ENCODE measurements at regions not wholly inside any gene's neighbourhood (a gene's known extent, or its start where the extent isn't known, plus 50 kb on each side); places are given as distances from the start of the nearest gene placed in this dataset.

- DNase-seq, result no peak
Measured at GRCh38 chr1:56069824-56070223, 509.5 kb downstream of the PLPP3 start.

- no peak for DNase-seq
Measured at GRCh38 chr1:56068908-56069307, 510.5 kb downstream of the PLPP3 start.

- no peak for DNase-seq
Measured at GRCh38 chr1:56068210-56068609, 511.2 kb downstream of the PLPP3 start.

- no peak for DNase-seq
Measured at GRCh38 chr1:56065729-56066128, 513.6 kb downstream of the PLPP3 start.

- no peak for DNase-seq
Measured at GRCh38 chr1:56064705-56065104, 514.7 kb downstream of the PLPP3 start.

GRCh38 chr1:56063461-56063860 lies 515.9 kb downstream of the PLPP3 start:
- no peak for DNase-seq

- no peak for DNase-seq
Measured at GRCh38 chr1:56062625-56063024, 516.7 kb downstream of the PLPP3 start.

- no peak for DNase-seq
Measured at GRCh38 chr1:56061824-56062223, 517.5 kb downstream of the PLPP3 start.

- peak; percentile 66 for DNase-seq
Measured at GRCh38 chr1:56060906-56061305, 518.5 kb downstream of the PLPP3 start.

- DNase-seq, result peak; percentile 59
Measured at GRCh38 chr1:56057466-56058405, 521.6 kb downstream of the PLPP3 start.

GRCh38 chr1:56056438-56057287 lies 522.7 kb downstream of the PLPP3 start:
- DNase-seq, result peak; percentile 43

GRCh38 chr1:56054959-56055358 lies 524.4 kb downstream of the PLPP3 start:
- no peak for DNase-seq

- no peak for DNase-seq
Measured at GRCh38 chr1:56052041-56052440, 527.3 kb downstream of the PLPP3 start.

GRCh38 chr1:56050911-56051310 lies 528.5 kb downstream of the PLPP3 start:
- no peak for DNase-seq

GRCh38 chr1:56045477-56045876 lies 533.9 kb downstream of the PLPP3 start:
- no peak for DNase-seq

GRCh38 chr1:56045062-56045461 lies 534.3 kb downstream of the PLPP3 start:
- DNase-seq, result no peak

GRCh38 chr1:56036479-56036878 lies 542.9 kb downstream of the PLPP3 start:
- no peak for DNase-seq

GRCh38 chr1:56034847-56035481 lies 544.4 kb downstream of the PLPP3 start:
- DNase-seq, result peak; percentile 24

- DNase-seq, result no peak
Measured at GRCh38 chr1:56034222-56034621, 545.1 kb downstream of the PLPP3 start.

- no peak for DNase-seq
Measured at GRCh38 chr1:56033321-56034037, 545.9 kb downstream of the PLPP3 start.

GRCh38 chr1:56032096-56032676 lies 547.2 kb downstream of the PLPP3 start:
- DNase-seq, result no peak

GRCh38 chr1:56031001-56031400 lies 548.4 kb downstream of the PLPP3 start:
- DNase-seq, result no peak
